Activated CD4-positive, alpha-beta memory T cell treated with anti-CD3 and anti-CD28 coated beads for 36 hours (primary cell): ENCODE measurements at regions not wholly inside any gene's neighbourhood (a gene's known extent, or its start where the extent isn't known, plus 50 kb on each side); places are given as distances from the start of the nearest gene placed in this dataset.

ENCODE experiments used
- CTCF ChIA-PET: fragments of 350-600 bp; sonication (Branson Sonifier 250); formaldehyde crosslinking; loops from one replicate; lab custom pipeline; 2021; ENCODE audit warnings: antibody characterized with exemption, inconsistent platforms; lab: Charles Lee
- POLR2A ChIA-PET: fragments of 350-600 bp; sonication (Branson Sonifier 250); formaldehyde crosslinking; loops from one replicate; lab custom pipeline; 2021; ENCODE audit warnings: antibody characterized with exemption; lab: Charles Lee
- DNase-seq: peaks from one replicate; pipeline ENCODE4 v3.0.0-alpha.2; 2020
- H3K27ac Mint-ChIP-seq: one replicate; pipeline ENCODE4 v1.8.0; 2021; ENCODE audit warnings: mixed read lengths
- H3K27me3 Mint-ChIP-seq: one replicate; pipeline ENCODE4 v1.8.0; 2021; ENCODE audit warnings: mixed read lengths
- H3K36me3 Mint-ChIP-seq: one replicate; pipeline ENCODE4 v1.8.0; 2021; ENCODE audit warnings: mixed read lengths
- H3K4me1 Mint-ChIP-seq: one replicate; pipeline ENCODE4 v1.8.0; 2021; ENCODE audit warnings: low read depth, mixed read lengths
- H3K4me3 Mint-ChIP-seq: one replicate; pipeline ENCODE4 v1.8.0; 2021; ENCODE audit warnings: mild to moderate bottlenecking, mixed read lengths
- H3K9me3 Mint-ChIP-seq: one replicate; pipeline ENCODE4 v1.8.0; 2021; ENCODE audit warnings: mixed read lengths
- intact Hi-C: fragments of 100-400 bp; cut with micrococcal nuclease; formaldehyde crosslinking; loops from one replicate; pipeline ENCODE4 v1.15.1; 2023

DNA sequence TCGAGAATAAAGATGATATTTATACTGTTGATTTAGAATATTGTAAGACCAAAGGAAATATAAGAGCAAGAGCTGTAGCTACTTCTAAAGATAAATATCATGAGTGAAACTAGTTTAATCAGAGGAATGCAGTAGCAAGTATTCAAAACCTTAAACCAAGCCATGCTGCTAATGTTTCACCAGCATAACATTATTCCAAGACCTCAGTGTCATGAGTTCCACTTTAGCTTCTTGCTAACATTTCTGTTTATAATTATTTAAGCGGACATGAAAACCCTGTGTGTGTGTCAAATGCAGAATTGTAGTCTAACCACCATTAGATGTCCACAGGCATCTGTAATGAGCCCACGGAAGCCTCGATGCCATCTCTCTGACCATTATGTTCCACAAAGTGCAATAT, 752.6 kb upstream of the MARCKS start:
- intact Hi-C loops = no loop called here
- ChIA-PET POLR2A (no interaction called here), CTCF (no interaction called here)
- Mint-ChIP-seq H3K9me3 (no peaks in the 10 kb centered on the region), H3K27me3 (no peaks in the 10 kb centered on the region), H3K36me3 (no peaks in the 10 kb centered on the region), H3K4me3 (no peak overlapping the region), H3K4me1 (no peaks in the 10 kb centered on the region), H3K27ac (no peak overlapping the region)
- DNase-seq = no peak

DNA sequence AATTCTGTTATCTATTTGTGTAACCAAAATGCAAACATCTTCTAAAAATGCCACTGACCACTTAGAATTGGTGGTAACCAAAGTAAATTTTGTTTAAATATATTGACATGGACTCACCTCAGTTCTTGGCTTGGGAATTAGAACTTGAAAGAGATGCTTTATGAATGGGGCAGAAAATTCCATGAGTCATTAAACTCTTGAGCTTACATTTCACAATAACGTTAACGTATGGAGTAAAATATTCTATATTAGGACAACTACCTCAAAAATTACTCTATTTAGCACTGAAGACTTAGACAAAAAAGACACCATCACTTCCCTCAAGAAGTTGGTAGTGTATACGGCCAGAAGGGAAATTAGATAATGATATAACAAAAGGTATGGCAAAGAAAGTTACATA, 752.2 kb upstream of the MARCKS start:
- DNase-seq = no peak
- no peak overlapping the region for H3K4me3 Mint-ChIP-seq
- intact Hi-C loops = no loop called here
- no peaks in the 10 kb centered on the region for H3K4me1 Mint-ChIP-seq
- no peaks in the 10 kb centered on the region for H3K9me3 Mint-ChIP-seq
- ChIA-PET POLR2A (no interaction called here), CTCF (no interaction called here)
- no peaks in the 10 kb centered on the region for H3K36me3 Mint-ChIP-seq
- H3K27me3 Mint-ChIP-seq = no peaks in the 10 kb centered on the region
- H3K27ac Mint-ChIP-seq = no peak overlapping the region

DNA sequence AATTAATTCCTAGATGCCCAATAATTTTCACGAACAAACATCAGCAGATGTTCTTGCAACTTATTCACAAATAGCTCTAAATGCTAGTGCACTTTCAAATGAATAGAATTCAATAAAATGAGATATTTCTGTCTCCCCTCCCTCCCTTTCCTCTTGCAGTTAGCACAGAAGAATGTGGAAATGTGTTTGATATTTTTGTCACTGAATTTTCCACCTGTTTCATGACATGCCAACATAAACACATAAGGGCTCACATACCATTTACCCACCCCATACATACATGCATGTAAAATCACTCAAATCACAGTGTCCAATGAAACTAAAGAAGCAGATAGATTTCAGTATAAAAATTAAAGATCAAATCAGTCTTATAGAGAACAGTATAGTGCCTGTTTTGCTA, 746.9 kb upstream of the MARCKS start:
- H3K4me1 Mint-ChIP-seq = no peaks in the 10 kb centered on the region
- H3K27ac Mint-ChIP-seq = no peak overlapping the region
- no peaks in the 10 kb centered on the region for H3K27me3 Mint-ChIP-seq
- no peaks in the 10 kb centered on the region for H3K36me3 Mint-ChIP-seq
- H3K9me3 Mint-ChIP-seq = peaks cover 15% of the 10 kb centered on the region
- DNase-seq = no peak
- intact Hi-C loops = no loop called here
- no peak overlapping the region for H3K4me3 Mint-ChIP-seq
- POLR2A ChIA-PET = no interaction called here
- CTCF ChIA-PET = no interaction called here

DNA sequence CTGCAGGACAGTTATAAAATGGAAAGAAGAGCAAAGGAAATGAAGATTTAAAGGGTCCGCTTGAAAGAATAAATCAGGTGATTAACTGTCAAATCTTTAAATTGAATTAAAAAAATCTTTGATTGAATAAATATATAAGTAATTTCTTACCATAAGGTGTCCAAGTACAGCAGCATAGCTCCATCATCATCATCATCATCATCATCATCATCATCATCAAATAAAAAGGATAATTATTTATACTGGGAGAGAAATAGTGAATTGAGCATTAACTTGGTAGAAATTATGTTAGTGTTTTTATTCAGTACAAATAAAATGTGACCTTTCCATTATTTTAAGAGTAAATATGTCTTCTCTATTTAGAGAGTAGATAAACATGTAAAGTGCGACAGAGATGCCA, 745.6 kb upstream of the MARCKS start:
- Mint-ChIP-seq H3K27ac (no peak overlapping the region), H3K9me3 (peaks cover 21% of the 10 kb centered on the region), H3K4me1 (no peaks in the 10 kb centered on the region), H3K4me3 (no peak overlapping the region), H3K27me3 (no peaks in the 10 kb centered on the region), H3K36me3 (no peaks in the 10 kb centered on the region)
- DNase-seq = no peak
- CTCF ChIA-PET = no interaction called here
- intact Hi-C loops = no loop called here
- POLR2A ChIA-PET = no interaction called here

DNA sequence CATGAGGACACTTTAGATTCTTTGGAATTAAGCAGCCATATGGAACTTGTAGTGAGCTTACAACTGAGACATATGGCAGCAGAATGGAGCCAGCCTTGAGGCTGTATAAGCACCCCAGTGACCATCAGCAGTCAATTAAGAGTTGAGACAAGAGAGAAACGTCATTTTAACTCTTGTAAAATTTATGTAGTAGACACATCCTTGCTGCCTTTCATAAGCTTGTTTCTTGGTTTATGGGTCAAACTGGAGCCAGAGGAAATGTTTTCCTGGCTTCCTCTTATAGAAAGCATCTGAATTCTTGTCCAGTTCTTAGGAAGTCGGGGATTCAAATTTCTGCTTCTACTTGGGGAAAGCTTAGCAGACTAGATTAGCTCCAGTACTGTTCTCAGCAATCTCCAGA, 745.1 kb upstream of the MARCKS start:
- ChIA-PET POLR2A (no interaction called here), CTCF (no interaction called here)
- no peak overlapping the region for H3K4me3 Mint-ChIP-seq
- H3K9me3 Mint-ChIP-seq = peaks cover 22% of the 10 kb centered on the region
- intact Hi-C loops = no loop called here
- H3K4me1 Mint-ChIP-seq = no peaks in the 10 kb centered on the region
- no peaks in the 10 kb centered on the region for H3K36me3 Mint-ChIP-seq
- no peak overlapping the region for H3K27ac Mint-ChIP-seq
- H3K27me3 Mint-ChIP-seq = no peaks in the 10 kb centered on the region
- no peak for DNase-seq

DNA sequence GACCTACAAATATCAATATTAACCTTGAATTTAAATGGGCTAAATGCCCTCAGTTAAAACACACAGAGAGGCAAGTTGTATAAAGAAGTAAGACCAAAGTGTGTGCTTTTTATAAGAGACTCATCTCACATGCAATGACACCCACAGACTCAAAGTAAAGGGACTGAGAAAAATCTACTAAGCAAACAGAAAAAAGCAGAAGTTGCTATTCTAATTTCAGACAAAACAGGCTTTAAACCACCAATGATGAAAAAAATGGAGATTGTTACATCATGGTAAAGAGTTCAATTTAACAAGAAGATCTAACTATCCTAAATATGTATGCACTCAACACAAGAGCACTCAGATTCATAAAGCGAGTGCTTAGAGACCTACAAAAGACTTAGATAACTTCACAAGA, 741.9 kb upstream of the MARCKS start:
- Mint-ChIP-seq H3K27me3 (no peaks in the 10 kb centered on the region), H3K36me3 (no peaks in the 10 kb centered on the region), H3K4me1 (no peaks in the 10 kb centered on the region), H3K9me3 (peaks cover 26% of the 10 kb centered on the region), H3K27ac (no peak overlapping the region), H3K4me3 (no peak overlapping the region)
- POLR2A ChIA-PET = no interaction called here
- no peak for DNase-seq
- CTCF ChIA-PET = no interaction called here
- intact Hi-C loops = no loop called here

DNA sequence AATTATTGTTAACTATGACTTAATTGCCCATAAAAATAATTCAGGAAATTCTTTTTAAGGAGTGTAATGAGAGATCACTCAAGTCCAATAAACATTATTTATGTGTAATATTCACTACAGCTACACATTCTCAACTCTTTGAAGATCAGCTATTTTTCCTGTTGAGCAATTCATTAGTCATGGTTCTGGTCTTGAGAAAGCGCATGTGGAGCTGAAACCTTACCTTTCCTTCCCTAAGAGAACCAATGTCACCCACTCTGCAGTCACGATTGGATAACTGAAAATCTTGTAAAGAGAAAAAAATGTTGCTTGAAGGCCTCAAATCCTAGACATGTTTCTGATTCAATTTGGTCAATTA, 736.9 kb upstream of the MARCKS start:
- Mint-ChIP-seq H3K27ac (no peak overlapping the region), H3K27me3 (no peaks in the 10 kb centered on the region), H3K4me1 (no peaks in the 10 kb centered on the region), H3K36me3 (no peaks in the 10 kb centered on the region), H3K4me3 (no peak overlapping the region), H3K9me3 (peaks cover 11% of the 10 kb centered on the region)
- ChIA-PET CTCF (no interaction called here), POLR2A (no interaction called here)
- intact Hi-C loops = no loop called here
- DNase-seq = no peak

DNA sequence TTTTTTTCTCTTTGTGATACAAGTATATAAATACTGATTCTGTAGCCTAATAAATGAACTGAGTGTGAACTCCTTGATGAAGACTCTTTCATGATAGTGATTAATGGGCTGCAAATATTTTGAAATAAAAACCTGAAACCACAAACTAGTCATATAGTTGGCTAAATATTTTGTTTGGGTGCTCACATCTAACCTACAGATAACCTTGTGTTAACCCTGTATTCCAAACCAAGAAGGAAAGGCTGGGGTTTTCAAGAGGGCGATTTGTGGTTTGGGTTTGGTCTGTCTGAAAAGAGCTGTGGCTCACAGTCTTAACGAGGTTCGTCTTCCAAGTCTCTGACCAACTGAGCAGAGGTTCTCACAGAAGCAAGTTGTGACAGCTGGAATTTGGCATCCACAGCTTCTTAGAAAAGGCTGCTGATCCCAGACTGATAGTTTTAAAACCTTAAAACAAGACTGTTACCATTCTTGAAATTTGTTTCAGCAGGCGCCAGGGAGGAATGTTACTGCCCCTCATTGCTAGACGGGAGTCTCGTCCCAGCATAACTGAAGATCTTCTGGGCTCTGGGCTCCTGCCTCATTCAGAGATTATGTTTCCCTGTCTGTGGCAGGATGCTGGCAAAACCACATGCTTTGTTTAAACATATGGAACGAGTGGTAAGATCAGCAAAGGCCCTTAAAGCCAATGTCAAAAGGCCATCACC, 736.4 kb upstream of the MARCKS start:
- H3K27ac Mint-ChIP-seq = no peak overlapping the region
- no peaks in the 10 kb centered on the region for H3K4me1 Mint-ChIP-seq
- no peaks in the 10 kb centered on the region for H3K36me3 Mint-ChIP-seq
- POLR2A ChIA-PET = no interaction called here
- DNase-seq = no peak
- CTCF ChIA-PET = no interaction called here
- no peaks in the 10 kb centered on the region for H3K27me3 Mint-ChIP-seq
- peaks cover 8% of the 10 kb centered on the region for H3K9me3 Mint-ChIP-seq
- H3K4me3 Mint-ChIP-seq = no peak overlapping the region
- intact Hi-C loops = no loop called here

DNA sequence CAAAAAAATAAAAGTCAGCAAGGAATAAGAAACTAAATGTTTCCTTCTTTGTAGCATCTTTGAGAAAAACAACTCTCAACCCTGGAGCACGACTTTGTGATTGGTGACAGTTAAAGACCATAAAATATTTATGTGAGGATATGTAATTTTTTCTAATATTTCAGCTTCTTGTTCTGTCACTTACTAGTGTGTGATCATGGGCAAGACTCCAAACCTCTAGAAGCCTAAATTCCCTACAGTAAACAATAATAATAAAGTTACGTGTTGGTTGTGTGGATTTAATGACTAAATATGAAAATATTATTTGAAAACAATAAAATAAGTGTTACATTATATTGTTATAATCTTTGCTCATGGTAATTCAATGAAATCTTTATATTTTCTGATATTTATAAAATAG, 735.6 kb upstream of the MARCKS start:
- POLR2A ChIA-PET = no interaction called here
- Mint-ChIP-seq H3K27ac (no peak overlapping the region), H3K36me3 (no peaks in the 10 kb centered on the region), H3K9me3 (peaks cover 5% of the 10 kb centered on the region), H3K4me1 (no peaks in the 10 kb centered on the region), H3K4me3 (no peak overlapping the region), H3K27me3 (no peaks in the 10 kb centered on the region)
- intact Hi-C loops = no loop called here
- CTCF ChIA-PET = no interaction called here
- no peak for DNase-seq

DNA sequence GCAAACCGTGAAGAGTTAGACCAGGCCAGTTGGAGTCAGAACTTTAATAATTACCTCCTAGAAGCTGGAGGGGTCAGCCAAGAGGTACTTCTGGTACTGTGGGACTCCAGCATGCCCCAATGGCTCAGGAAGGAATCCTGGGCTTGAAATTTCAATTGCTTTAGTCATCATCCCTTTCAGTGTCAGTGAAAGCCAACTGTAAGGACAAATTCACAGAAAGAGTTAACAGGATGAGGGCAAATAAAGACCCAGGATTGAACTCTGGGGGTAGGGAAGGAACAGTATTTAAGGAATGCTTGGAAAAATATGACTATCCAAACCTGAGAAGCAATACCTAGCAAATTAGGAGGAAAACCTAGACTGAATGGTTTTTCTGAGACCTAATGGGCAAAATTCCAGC, 735.1 kb upstream of the MARCKS start:
- ChIA-PET POLR2A (no interaction called here), CTCF (no interaction called here)
- Mint-ChIP-seq H3K4me1 (no peaks in the 10 kb centered on the region), H3K9me3 (peaks cover 3% of the 10 kb centered on the region), H3K27me3 (no peaks in the 10 kb centered on the region), H3K4me3 (no peak overlapping the region), H3K36me3 (no peaks in the 10 kb centered on the region), H3K27ac (no peak overlapping the region)
- no peak for DNase-seq
- intact Hi-C loops = no loop called here

DNA sequence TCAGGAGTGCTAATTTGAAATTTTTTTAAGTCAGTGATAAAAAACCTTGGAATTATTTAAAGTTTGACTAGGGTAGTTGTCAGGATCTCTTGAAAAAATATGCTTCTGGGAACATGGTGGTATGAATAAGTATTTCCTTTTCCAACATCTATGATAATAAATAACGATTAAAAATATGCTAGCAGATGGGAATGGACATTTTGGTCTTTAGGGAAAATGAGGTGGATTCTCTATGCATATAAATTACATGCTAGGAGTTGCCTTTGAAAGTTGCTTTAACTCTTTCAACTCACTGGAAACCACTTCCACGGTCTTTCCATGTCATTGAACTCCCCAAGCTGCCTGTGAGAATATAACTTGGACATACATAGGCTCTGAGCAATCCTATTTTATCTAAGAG, 731.5 kb upstream of the MARCKS start:
- DNase-seq = no peak
- CTCF ChIA-PET = no interaction called here
- Mint-ChIP-seq H3K36me3 (no peaks in the 10 kb centered on the region), H3K27me3 (no peaks in the 10 kb centered on the region), H3K4me1 (no peaks in the 10 kb centered on the region), H3K27ac (no peak overlapping the region), H3K4me3 (no peak overlapping the region), H3K9me3 (no peaks in the 10 kb centered on the region)
- intact Hi-C loops = no loop called here
- POLR2A ChIA-PET = no interaction called here

DNA sequence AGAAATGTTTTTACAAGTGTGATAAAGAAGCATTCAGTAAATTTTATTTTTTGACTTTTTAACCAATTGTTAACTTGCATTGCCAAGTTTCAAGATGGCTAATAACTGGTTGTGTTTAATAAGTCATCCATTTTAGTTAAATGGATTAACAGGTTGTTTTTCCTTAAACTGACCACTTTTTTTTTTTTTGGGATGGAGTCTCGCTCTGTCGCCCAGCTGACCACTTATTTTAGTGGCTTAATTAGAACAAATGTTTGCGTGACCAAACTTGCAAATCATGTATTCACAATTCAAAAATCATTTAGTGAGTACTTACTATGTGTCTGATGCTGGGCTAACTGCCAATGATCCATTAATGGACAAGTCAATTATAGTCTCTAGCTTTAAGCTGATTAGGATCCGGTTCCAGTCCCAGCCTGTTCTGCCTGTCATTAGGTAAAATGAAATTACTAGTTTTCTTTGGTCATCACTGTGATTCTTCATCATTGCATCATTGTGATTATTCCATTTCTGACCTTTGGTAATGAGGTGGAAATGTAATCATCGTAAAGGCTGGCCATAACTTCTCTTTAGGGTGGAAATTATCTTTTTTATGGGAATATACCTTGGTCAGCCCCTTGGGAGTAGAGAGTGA, 729.2 kb upstream of the MARCKS start:
- Mint-ChIP-seq H3K4me3 (no peak overlapping the region), H3K4me1 (no peaks in the 10 kb centered on the region), H3K9me3 (no peaks in the 10 kb centered on the region), H3K27me3 (no peaks in the 10 kb centered on the region), H3K36me3 (no peaks in the 10 kb centered on the region), H3K27ac (no peak overlapping the region)
- intact Hi-C loops = no loop called here
- ChIA-PET CTCF (no interaction called here), POLR2A (no interaction called here)
- DNase-seq = no peak

DNA sequence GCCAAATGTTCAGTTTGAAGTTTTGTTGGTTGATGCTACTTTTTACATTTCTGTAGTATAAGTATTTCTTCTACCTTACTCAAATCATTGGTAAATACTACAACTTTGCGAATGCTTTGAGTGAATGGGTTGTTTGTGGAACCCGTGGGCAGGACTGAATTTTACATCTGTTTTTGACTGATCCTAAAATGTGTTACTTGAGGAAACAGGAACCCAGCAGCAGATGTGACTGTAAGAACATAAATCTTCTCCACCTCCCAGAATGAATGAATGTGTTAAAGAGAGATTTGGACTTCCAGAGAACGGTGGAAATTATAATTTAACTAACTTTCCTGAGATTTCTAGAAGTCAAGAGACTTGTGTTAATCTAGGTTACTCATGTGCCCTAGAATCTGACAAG, 728.5 kb upstream of the MARCKS start:
- no peak for DNase-seq
- no peak overlapping the region for H3K27ac Mint-ChIP-seq
- CTCF ChIA-PET = no interaction called here
- intact Hi-C loops = no loop called here
- no peaks in the 10 kb centered on the region for H3K4me1 Mint-ChIP-seq
- H3K27me3 Mint-ChIP-seq = no peaks in the 10 kb centered on the region
- no peaks in the 10 kb centered on the region for H3K9me3 Mint-ChIP-seq
- H3K4me3 Mint-ChIP-seq = no peak overlapping the region
- POLR2A ChIA-PET = no interaction called here
- no peaks in the 10 kb centered on the region for H3K36me3 Mint-ChIP-seq
